ENCODE measurements at regions not wholly inside any gene's neighbourhood (a gene's known extent, or its start where the extent isn't known, plus 50 kb on each side); places are given as distances from the start of the nearest gene placed in this dataset.

GRCh38 chr1:95368178-95368577 is 134.2 kb downstream of the RWDD3 start:
- no peak for TF ChIP-seq CTCF (IDR thresholded peaks at IDR 0.05; ENCODE audit: insufficient read depth, low read depth, low read length)
- no peak for DNase-seq (ENCODE audit: low read depth)
- H3K4me3 ChIP-seq (ENCODE audit: low read depth, low read length) = no peak overlapping the region

GRCh38 chr1:95369985-95370690 is 136.1 kb downstream of the RWDD3 start:
- DNase-seq (ENCODE audit: low read depth) = no peak
- TF ChIP-seq CTCF (IDR thresholded peaks at IDR 0.05; ENCODE audit: insufficient read depth, low read depth, low read length) = no peak
- H3K4me3 ChIP-seq (ENCODE audit: low read depth, low read length) = no peak overlapping the region

- no peak overlapping the region for H3K4me3 ChIP-seq (ENCODE audit: low read depth, low read length)
- no peak for DNase-seq (ENCODE audit: low read depth)
- TF ChIP-seq CTCF (IDR thresholded peaks at IDR 0.05; ENCODE audit: insufficient read depth, low read depth, low read length) = no peak
Measured at GRCh38 chr1:95370691-95371562, 136.9 kb downstream of the RWDD3 start.

- DNase-seq (ENCODE audit: low read depth) = no peak
- no peak for TF ChIP-seq CTCF (IDR thresholded peaks at IDR 0.05; ENCODE audit: insufficient read depth, low read depth, low read length)
- H3K4me3 ChIP-seq (ENCODE audit: low read depth, low read length) = no peak overlapping the region
Measured at GRCh38 chr1:95371666-95372282, 137.8 kb downstream of the RWDD3 start.

GRCh38 chr1:95375174-95375573 is 141.2 kb downstream of the RWDD3 start:
- TF ChIP-seq CTCF (IDR thresholded peaks at IDR 0.05; ENCODE audit: insufficient read depth, low read depth, low read length) = no peak
- DNase-seq (ENCODE audit: low read depth) = no peak
- H3K4me3 ChIP-seq (ENCODE audit: low read depth, low read length) = no peak overlapping the region

GRCh38 chr1:95380909-95381308 is 146.9 kb downstream of the RWDD3 start:
- DNase-seq (ENCODE audit: low read depth) = no peak

More at GRCh38 chr1:95380909-95381308, 146.9 kb downstream of the RWDD3 start:
- H3K4me3 ChIP-seq (ENCODE audit: low read depth, low read length) = no peak overlapping the region
- TF ChIP-seq CTCF (IDR thresholded peaks at IDR 0.05; ENCODE audit: insufficient read depth, low read depth, low read length) = no peak
